LoVo (cell line): ENCODE measurements at regions not wholly inside any gene's neighbourhood (a gene's known extent, or its start where the extent isn't known, plus 50 kb on each side); places are given as distances from the start of the nearest gene placed in this dataset.
"Not testable (repeated sequence)": the region's sequence is repeated elsewhere in the genome, so short reads cannot be mapped to it uniquely, and the experiment has no call there.

ENCODE experiments used
- DNase-seq: peaks from one replicate; pipeline ENCODE4 v3.0.0-alpha.2; 2016; ENCODE audit warnings: low spot score

- DNase-seq, result no peak
Measured at GRCh38 chrX:81857192-81857591, 655.3 kb downstream of the SH3BGRL start.

GRCh38 chrX:81866873-81867272 lies 665.0 kb downstream of the SH3BGRL start:
- no peak for DNase-seq

- DNase-seq, result no peak
Measured at GRCh38 chrX:81868979-81869378, 667.1 kb downstream of the SH3BGRL start.

- no peak for DNase-seq
Measured at GRCh38 chrX:81874807-81875206, 672.9 kb downstream of the SH3BGRL start.

- DNase-seq, result no peak
Measured at GRCh38 chrX:81875800-81876199, 673.9 kb downstream of the SH3BGRL start.

- no peak for DNase-seq
Measured at GRCh38 chrX:81876437-81876836, 674.5 kb downstream of the SH3BGRL start.

GRCh38 chrX:81890521-81890920 lies 688.6 kb downstream of the SH3BGRL start:
- DNase-seq, result no peak

GRCh38 chrX:81900522-81900921 lies 698.6 kb downstream of the SH3BGRL start:
- DNase-seq, result no peak

GRCh38 chrX:81925812-81926211 lies 723.9 kb downstream of the SH3BGRL start:
- no peak for DNase-seq

GRCh38 chrX:81945911-81946310 lies 744.0 kb downstream of the SH3BGRL start:
- not testable (repeated sequence) for DNase-seq

GRCh38 chrX:81957318-81957717 lies 755.4 kb downstream of the SH3BGRL start:
- no peak for DNase-seq

GRCh38 chrX:81957900-81958545 lies 756.1 kb downstream of the SH3BGRL start:
- DNase-seq, result no peak

- no peak for DNase-seq
Measured at GRCh38 chrX:81959964-81960363, 758.1 kb downstream of the SH3BGRL start.

GRCh38 chrX:81974413-81974812 lies 772.5 kb downstream of the SH3BGRL start:
- DNase-seq, result not testable (repeated sequence)

- DNase-seq, result no peak
Measured at GRCh38 chrX:81979806-81980515, 778.1 kb downstream of the SH3BGRL start.

- not testable (repeated sequence) for DNase-seq
Measured at GRCh38 chrX:81987217-81987616, 785.3 kb downstream of the SH3BGRL start.

GRCh38 chrX:81996166-81996565 lies 794.3 kb downstream of the SH3BGRL start:
- DNase-seq, result no peak

GRCh38 chrX:82029571-82030218 lies 827.8 kb downstream of the SH3BGRL start:
- DNase-seq, result no peak

- DNase-seq, result no peak
Measured at GRCh38 chrX:82031250-82031649, 829.3 kb downstream of the SH3BGRL start.

- DNase-seq, result no peak
Measured at GRCh38 chrX:82038793-82039192, 836.9 kb downstream of the SH3BGRL start.

GRCh38 chrX:82041034-82041433 lies 839.1 kb downstream of the SH3BGRL start:
- DNase-seq, result no peak

GRCh38 chrX:82058728-82059127 lies 856.8 kb downstream of the SH3BGRL start:
- DNase-seq, result no peak

- DNase-seq, result no peak
Measured at GRCh38 chrX:82070948-82071347, 869.0 kb downstream of the SH3BGRL start.
